ENCODE measurements at regions not wholly inside any gene's neighbourhood (a gene's known extent, or its start where the extent isn't known, plus 50 kb on each side); places are given as distances from the start of the nearest gene placed in this dataset.
"Not testable (repeated sequence)": the region's sequence is repeated elsewhere in the genome, so short reads cannot be mapped to it uniquely, and the experiment has no call there.

GRCh38 chr18:76307293-76307690 is 187.8 kb downstream of the ZNF516 start:
- no peak for DNase-seq

- no peak for DNase-seq
Measured at GRCh38 chr18:76306685-76307292, 188.3 kb downstream of the ZNF516 start.

- no peak for DNase-seq
Measured at GRCh38 chr18:76285866-76286265, 209.2 kb downstream of the ZNF516 start.

GRCh38 chr18:76281565-76281964 is 213.5 kb downstream of the ZNF516 start:
- DNase-seq = no peak

GRCh38 chr18:76277801-76278200 is 217.2 kb downstream of the ZNF516 start:
- no peak for DNase-seq

- no peak for DNase-seq
Measured at GRCh38 chr18:76275727-76276313, 219.2 kb downstream of the ZNF516 start.

GRCh38 chr18:76274468-76275289 is 220.4 kb downstream of the ZNF516 start:
- DNase-seq = no peak

GRCh38 chr18:76273956-76274355 is 221.1 kb downstream of the ZNF516 start:
- no peak for DNase-seq

GRCh38 chr18:76273036-76273545 is 222.0 kb downstream of the ZNF516 start:
- no peak for DNase-seq

GRCh38 chr18:76267423-76267822 is 227.6 kb downstream of the ZNF516 start:
- not testable (repeated sequence) for DNase-seq

GRCh38 chr18:76266236-76266991 is 228.6 kb downstream of the ZNF516 start:
- DNase-seq = no peak

GRCh38 chr18:76265497-76266235 is 229.4 kb downstream of the ZNF516 start:
- DNase-seq = no peak

GRCh38 chr18:76264876-76265250 is 230.2 kb downstream of the ZNF516 start:
- DNase-seq = no peak

- no peak for DNase-seq
Measured at GRCh38 chr18:76264198-76264875, 230.7 kb downstream of the ZNF516 start.

GRCh38 chr18:76263046-76264005 is 231.7 kb downstream of the ZNF516 start:
- no peak for DNase-seq

- no peak for DNase-seq
Measured at GRCh38 chr18:76260941-76261472, 234.0 kb downstream of the ZNF516 start.

GRCh38 chr18:76259711-76260110 is 235.3 kb downstream of the ZNF516 start:
- DNase-seq = no peak

GRCh38 chr18:76259096-76259495 is 235.9 kb downstream of the ZNF516 start:
- no peak for DNase-seq

- DNase-seq = no peak
Measured at GRCh38 chr18:76258209-76258608, 236.8 kb downstream of the ZNF516 start.

GRCh38 chr18:76255070-76255683 is 239.9 kb downstream of the ZNF516 start:
- DNase-seq = no peak

Data from cerebellar nuclear complex (tissue), 1 donor.